ENCODE measurements at regions not wholly inside any gene's neighbourhood (a gene's known extent, or its start where the extent isn't known, plus 50 kb on each side); places are given as distances from the start of the nearest gene placed in this dataset.

DNA sequence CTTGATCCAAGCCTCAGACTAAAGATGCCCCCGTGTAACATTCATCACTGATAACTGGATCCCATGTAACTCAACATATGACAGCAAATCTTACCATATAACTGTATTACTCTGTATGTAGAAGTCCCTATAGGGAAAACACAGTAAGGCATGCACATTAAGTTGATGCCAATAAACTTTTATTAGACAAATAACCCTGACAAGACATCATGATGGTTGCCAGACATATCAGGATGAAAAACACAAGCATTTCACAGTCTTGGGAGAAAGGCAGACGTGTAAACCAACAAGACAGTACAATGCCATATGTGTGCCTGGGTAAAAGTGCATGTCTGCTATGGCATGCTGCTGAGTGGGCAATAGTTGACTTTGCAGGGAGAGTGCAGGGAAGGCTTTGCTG lies 142.2 kb downstream of the HERPUD2 start:
- Mint-ChIP-seq H3K27me3 (ENCODE audit: low read depth) (peaks cover 16% of the 10 kb centered on the region), H3K36me3 (no peaks in the 10 kb centered on the region), H3K27ac (no peak overlapping the region), H3K4me3 (no peak overlapping the region), H3K9me3 (no peaks in the 10 kb centered on the region), H3K4me1 (no peaks in the 10 kb centered on the region)
- peak in 1 of 2 experiments; percentile 20 for DNase-seq (ENCODE audit: low spot score in 2 of 2, unreplicated experiment in 2 of 2)
- TF ChIP-seq, protein P1, sequence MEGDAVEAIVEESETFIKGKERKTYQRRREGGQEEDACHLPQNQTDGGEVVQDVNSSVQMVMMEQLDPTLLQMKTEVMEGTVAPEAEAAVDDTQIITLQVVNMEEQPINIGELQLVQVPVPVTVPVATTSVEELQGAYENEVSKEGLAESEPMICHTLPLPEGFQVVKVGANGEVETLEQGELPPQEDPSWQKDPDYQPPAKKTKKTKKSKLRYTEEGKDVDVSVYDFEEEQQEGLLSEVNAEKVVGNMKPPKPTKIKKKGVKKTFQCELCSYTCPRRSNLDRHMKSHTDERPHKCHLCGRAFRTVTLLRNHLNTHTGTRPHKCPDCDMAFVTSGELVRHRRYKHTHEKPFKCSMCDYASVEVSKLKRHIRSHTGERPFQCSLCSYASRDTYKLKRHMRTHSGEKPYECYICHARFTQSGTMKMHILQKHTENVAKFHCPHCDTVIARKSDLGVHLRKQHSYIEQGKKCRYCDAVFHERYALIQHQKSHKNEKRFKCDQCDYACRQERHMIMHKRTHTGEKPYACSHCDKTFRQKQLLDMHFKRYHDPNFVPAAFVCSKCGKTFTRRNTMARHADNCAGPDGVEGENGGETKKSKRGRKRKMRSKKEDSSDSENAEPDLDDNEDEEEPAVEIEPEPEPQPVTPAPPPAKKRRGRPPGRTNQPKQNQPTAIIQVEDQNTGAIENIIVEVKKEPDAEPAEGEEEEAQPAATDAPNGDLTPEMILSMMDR (IDR thresholded peaks at IDR 0.05; ENCODE audit: unreplicated experiment): no peak

DNA sequence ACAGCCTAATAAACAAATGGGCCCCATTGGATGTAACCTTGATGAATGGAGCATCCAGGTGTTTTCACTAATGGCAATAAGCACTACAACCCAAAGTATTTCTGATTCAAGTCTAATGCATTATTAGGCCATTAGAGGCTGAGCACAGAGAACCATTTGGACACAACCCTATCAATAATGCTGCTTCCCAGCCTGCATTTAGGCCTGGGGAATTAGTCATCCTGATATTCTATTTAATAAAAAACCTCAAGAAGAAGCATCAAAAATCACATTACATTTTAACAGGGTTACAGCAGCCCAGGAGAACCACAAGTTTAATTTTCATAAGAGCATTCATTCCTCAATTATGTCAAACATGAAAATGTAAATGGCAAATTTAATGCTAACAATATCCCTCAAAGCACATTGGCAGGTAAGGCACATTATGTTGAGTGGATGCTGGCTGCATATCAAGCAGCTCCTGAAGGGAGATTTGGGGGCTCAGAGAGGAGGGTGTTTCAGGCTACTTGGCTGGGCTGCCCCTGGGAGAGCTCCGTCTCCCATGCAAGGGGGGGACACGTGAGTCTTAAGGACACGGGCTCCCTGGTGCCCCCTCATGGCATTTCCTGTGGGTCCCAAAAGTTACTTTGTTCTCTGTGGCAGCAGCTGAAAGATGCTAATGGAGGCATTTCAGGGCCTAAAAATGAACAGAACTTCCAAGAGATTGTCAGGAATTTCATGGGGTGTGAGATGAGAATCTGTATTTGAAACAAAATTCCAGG lies 143.4 kb downstream of the HERPUD2 start:
- Mint-ChIP-seq H3K27me3 (ENCODE audit: low read depth) (peaks cover 25% of the 10 kb centered on the region), H3K9me3 (no peaks in the 10 kb centered on the region), H3K27ac (no peak overlapping the region), H3K36me3 (no peaks in the 10 kb centered on the region), H3K4me1 (no peaks in the 10 kb centered on the region), H3K4me3 (no peak overlapping the region)
- TF ChIP-seq, protein P1 (IDR thresholded peaks at IDR 0.05; ENCODE audit: unreplicated experiment): no peak
- peak in 1 of 2 experiments; percentile 19 for DNase-seq (ENCODE audit: low spot score in 2 of 2, unreplicated experiment in 2 of 2)

DNA sequence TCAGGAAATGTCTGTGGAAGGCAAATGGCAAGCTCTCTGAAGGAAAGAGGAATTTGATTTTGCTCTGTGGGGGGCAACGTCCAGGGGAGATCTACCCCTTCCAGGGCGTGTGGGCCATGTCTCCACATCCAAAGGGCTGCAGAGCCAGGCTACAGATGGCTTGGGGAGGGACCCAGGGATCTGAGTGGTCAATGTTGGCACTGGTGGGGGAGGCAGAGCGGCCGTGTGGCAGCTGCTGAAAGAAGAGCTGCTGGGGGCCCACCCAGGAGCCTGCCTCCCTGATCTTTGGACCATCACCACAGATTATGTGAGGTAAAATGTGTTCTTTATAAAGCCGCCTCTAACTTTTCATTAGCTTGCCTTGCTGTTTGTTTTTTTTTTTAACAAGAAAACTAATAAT lies 144.1 kb downstream of the HERPUD2 start:
- Mint-ChIP-seq H3K27ac (no peak overlapping the region), H3K27me3 (ENCODE audit: low read depth) (peaks cover 29% of the 10 kb centered on the region), H3K4me3 (no peak overlapping the region), H3K9me3 (no peaks in the 10 kb centered on the region), H3K4me1 (no peaks in the 10 kb centered on the region), H3K36me3 (no peaks in the 10 kb centered on the region)
- DNase-seq (ENCODE audit: low spot score in 2 of 2, unreplicated experiment in 2 of 2): peak in 1 of 2 experiments; percentile 1
- TF ChIP-seq, protein P1 (IDR thresholded peaks at IDR 0.05; ENCODE audit: unreplicated experiment): no peak

DNA sequence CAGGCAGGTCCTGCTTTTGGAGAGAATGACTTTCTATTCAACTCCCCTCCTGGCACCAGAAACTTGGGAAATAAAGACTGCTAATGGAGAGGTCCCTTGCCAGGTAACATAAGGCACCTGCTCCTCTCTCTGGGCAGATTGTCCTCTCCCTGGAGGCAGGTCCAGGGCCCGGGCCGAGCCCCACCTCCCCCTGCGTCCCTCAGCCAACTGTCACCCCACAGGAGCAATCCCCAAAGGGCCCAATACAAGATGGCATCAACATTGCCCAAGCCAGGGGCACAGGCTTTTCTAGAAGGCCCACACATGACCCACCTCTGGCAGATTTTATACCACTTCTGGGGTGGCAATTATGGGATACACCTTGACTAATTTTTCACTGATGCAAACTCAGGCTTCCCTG lies 145.2 kb downstream of the HERPUD2 start:
- peak in 1 of 2 experiments; percentile 24 for DNase-seq (ENCODE audit: low spot score in 2 of 2, unreplicated experiment in 2 of 2)
- TF ChIP-seq, protein P1 (IDR thresholded peaks at IDR 0.05; ENCODE audit: unreplicated experiment): no peak
- Mint-ChIP-seq H3K27me3 (ENCODE audit: low read depth) (peaks cover 36% of the 10 kb centered on the region), H3K4me1 (no peaks in the 10 kb centered on the region), H3K9me3 (no peaks in the 10 kb centered on the region), H3K36me3 (no peaks in the 10 kb centered on the region), H3K4me3 (no peak overlapping the region), H3K27ac (no peak overlapping the region)

DNA sequence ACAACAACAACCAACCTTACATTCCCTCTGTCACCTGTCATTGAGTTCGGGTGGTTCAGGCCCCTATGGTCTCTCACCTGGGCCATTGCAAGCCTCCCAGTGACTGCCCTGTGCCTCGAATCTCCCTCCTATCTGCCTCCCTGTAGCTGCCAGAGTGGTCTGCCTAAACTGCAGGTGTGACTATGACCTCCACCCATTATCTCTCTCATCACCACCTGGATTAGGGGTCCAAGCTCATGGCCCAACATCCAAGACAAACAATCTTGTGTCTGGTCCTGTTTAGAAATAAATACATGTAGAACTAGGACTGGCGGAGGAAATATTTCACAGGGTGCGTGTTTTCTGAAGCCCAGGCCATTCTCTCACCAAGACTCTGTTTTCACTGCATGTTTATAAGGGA lies 146.6 kb downstream of the HERPUD2 start:
- TF ChIP-seq, protein P1 (IDR thresholded peaks at IDR 0.05; ENCODE audit: unreplicated experiment): no peak
- no peaks in the 10 kb centered on the region for H3K4me1 Mint-ChIP-seq
- no peaks in the 10 kb centered on the region for H3K9me3 Mint-ChIP-seq
- H3K27ac Mint-ChIP-seq: no peak overlapping the region
- peak in 1 of 2 experiments; percentile 7 for DNase-seq (ENCODE audit: low spot score in 2 of 2, unreplicated experiment in 2 of 2)
- H3K36me3 Mint-ChIP-seq: no peaks in the 10 kb centered on the region
- no peak overlapping the region for H3K4me3 Mint-ChIP-seq
- H3K27me3 Mint-ChIP-seq (ENCODE audit: low read depth): peaks cover 44% of the 10 kb centered on the region

Data from mesothelial cell of epicardium (in vitro differentiated cells).